GM20000 (cell line): ENCODE measurements at regions not wholly inside any gene's neighbourhood (a gene's known extent, or its start where the extent isn't known, plus 50 kb on each side); places are given as distances from the start of the nearest gene placed in this dataset.
"Not testable (repeated sequence)": the region's sequence is repeated elsewhere in the genome, so short reads cannot be mapped to it uniquely, and the experiment has no call there.

ENCODE experiments used
- DNase-seq: peaks from one replicate; pipeline ENCODE4 v3.0.0; 2012; ENCODE audit warnings: low spot score
- CTCF ChIP-seq: IDR thresholded peaks from 2 replicates; pipeline ENCODE4 v1.5.1; 2012; ENCODE audit warnings: mild to moderate bottlenecking, control low read depth; ENCODE audit errors: extremely low read depth, missing control alignments

GRCh38 chr5:72681781-72682180 lies 134.7 kb upstream of the TNPO1 start:
- no peak for TF ChIP-seq CTCF
- no peak for DNase-seq

- TF ChIP-seq CTCF = no peak
- no peak for DNase-seq
Observed at GRCh38 chr5:72677447-72677846, 139.0 kb upstream of the TNPO1 start.

GRCh38 chr5:72676831-72677230 lies 139.6 kb upstream of the TNPO1 start:
- DNase-seq = not testable (repeated sequence)

- no peak for DNase-seq
- TF ChIP-seq CTCF = no peak
Observed at GRCh38 chr5:72673623-72674022, 142.8 kb upstream of the TNPO1 start.

- DNase-seq = no peak
- no peak for TF ChIP-seq CTCF
Observed at GRCh38 chr5:72673180-72673579, 143.3 kb upstream of the TNPO1 start.

- DNase-seq = no peak
Observed at GRCh38 chr5:72667708-72668107, 148.8 kb upstream of the TNPO1 start.

GRCh38 chr5:72662936-72663335 lies 153.5 kb upstream of the TNPO1 start:
- TF ChIP-seq CTCF = no peak
- DNase-seq = no peak

More at GRCh38 chr5:72667708-72668107, 148.8 kb upstream of the TNPO1 start:
- TF ChIP-seq CTCF = no peak

- DNase-seq = no peak
- TF ChIP-seq CTCF = no peak
Observed at GRCh38 chr5:72662305-72662704, 154.2 kb upstream of the TNPO1 start.
